A549 (cell line): ENCODE measurements at regions not wholly inside any gene's neighbourhood (a gene's known extent, or its start where the extent isn't known, plus 50 kb on each side); places are given as distances from the start of the nearest gene placed in this dataset.

Experiments used
- ATAC-seq, 2 experiments: fragments of 200-7000 bp in 1 of 2; fragments of >200 bp in 1 of 2; cut with Nextera tagmentation in 1 of 2; cut with Tn5 transposase in 1 of 2; 3 replicates each; pipeline versions ENCODE4 v1.8.0 to v1.9.1; 2018 to 2020; ENCODE audit warnings: mild to moderate bottlenecking in 1 of 2, moderate library complexity in 1 of 2
- CTCF ChIA-PET: fragments of 300-600 bp; sonication (Branson Sonifier 250); formaldehyde crosslinking; extraction: SDS; loops from one replicate; lab custom pipeline; 2021; ENCODE audit warnings: antibody characterized with exemption, inconsistent platforms; lab: Yijun Ruan, JAX
- POLR2A ChIA-PET: fragments of 350-600 bp; formaldehyde crosslinking; extraction: SDS; loops from one replicate; lab custom pipeline; 2021; ENCODE audit warnings: antibody characterized with exemption, inconsistent platforms; lab: Yijun Ruan, JAX
- DNase-seq, 2 experiments: peaks; one replicate each; pipeline versions ENCODE4 v3.0.0 to v3.0.0-alpha.2; 2011 to 2016; ENCODE audit warnings: low read depth in 1 of 2, low spot score in 1 of 2
- FAIRE-seq: peaks from 2 replicates; lab custom pipeline; 2011; peaks lifted over from hg19 to GRCh38; lab: Jason Lieb, UNC
- H3K27ac ChIP-seq, 2 experiments: fragments of >200 bp; sonication (Bioruptor Twin); formaldehyde crosslinking; 3 replicates each; pipeline ENCODE4 v1.5.1; 2016 to 2017
- H3K4me1 ChIP-seq: fragments of >200 bp; sonication (Bioruptor Twin); formaldehyde crosslinking; 3 replicates; pipeline ENCODE4 v1.6.1; 2016
- H3K4me2 ChIP-seq: fragments of >200 bp; sonication (Bioruptor Twin); formaldehyde crosslinking; 3 replicates; pipeline ENCODE4 v1.6.1; 2016
- H3K4me3 ChIP-seq: fragments of >200 bp; sonication (Bioruptor Twin); formaldehyde crosslinking; 3 replicates; pipeline ENCODE4 v1.5.1; 2016
- H3K9me3 ChIP-seq: fragments of >200 bp; sonication (Bioruptor Twin); formaldehyde crosslinking; 3 replicates; pipeline ENCODE4 v1.6.1; 2016
- BHLHE40 ChIP-seq: IDR thresholded peaks from 2 replicates; pipeline ENCODE4 v1.6.1; 2012; ENCODE audit warnings: low read depth, low read length, inconsistent platforms
- CHD4 ChIP-seq: fragments of 200-600 bp; sonication (generic); IDR thresholded peaks from 2 replicates; pipeline ENCODE4 v1.6.1; 2016; ENCODE audit warnings: antibody characterized with exemption, mild to moderate bottlenecking, borderline replicate concordance
- EHF ChIP-seq: fragments of 250-450 bp; sonication (Bioruptor Pico); IDR thresholded peaks from 2 replicates; pipeline ENCODE4 v1.5.0; 2020; ENCODE audit warnings: mild to moderate bottlenecking
- EP300 ChIP-seq, 2 experiments: fragments of >200 bp; sonication (Bioruptor Twin); formaldehyde crosslinking; IDR thresholded peaks; 2 replicates in 1 of 2; 3 replicates in 1 of 2; pipeline ENCODE4 v1.6.1; 2016 to 2017
- ESRRA ChIP-seq: fragments of 150-350 bp; IDR thresholded peaks from 2 replicates; pipeline ENCODE4 v1.6.1; 2014; ENCODE audit warnings: mild to moderate bottlenecking, low read length, borderline replicate concordance
- FOSB ChIP-seq: fragments of 250-450 bp; sonication (Bioruptor Pico); IDR thresholded peaks from 2 replicates; pipeline ENCODE4 v1.5.0; 2020; ENCODE audit warnings: mild to moderate bottlenecking, moderate library complexity
- FOSL2 ChIP-seq, 2 experiments: fragments of 450-650 bp in 1 of 2; fragments of >200 bp in 1 of 2; sonication (Bioruptor Twin) in 1 of 2; formaldehyde crosslinking; IDR thresholded peaks; 2 replicates each; pipeline versions ENCODE4 v1.5.0 to v1.6.1; 2016 to 2020; ENCODE audit warnings: mild to moderate bottlenecking in 1 of 2, moderate library complexity in 1 of 2
- HDAC2 ChIP-seq: fragments of 200-600 bp; sonication (generic); IDR thresholded peaks from 2 replicates; pipeline ENCODE4 v1.6.1; 2016
- HEYL ChIP-seq: fragments of 250-450 bp; sonication (Bioruptor Pico); IDR thresholded peaks from 2 replicates; pipeline ENCODE4 v1.8.0; 2021; ENCODE audit warnings: mild to moderate bottlenecking, moderate library complexity
- HOXA7 ChIP-seq: fragments of 250-450 bp; sonication (Bioruptor Pico); IDR thresholded peaks from 2 replicates; pipeline ENCODE4 v1.5.0; 2020; ENCODE audit warnings: mild to moderate bottlenecking, moderate library complexity
- HOXB5 ChIP-seq: fragments of 250-450 bp; sonication (Bioruptor Pico); IDR thresholded peaks from 2 replicates; pipeline ENCODE4 v1.5.0; 2020; ENCODE audit warnings: mild to moderate bottlenecking, moderate library complexity
- JUN ChIP-seq, 2 experiments: fragments of >200 bp; sonication (Bioruptor Twin); formaldehyde crosslinking; IDR thresholded peaks; 2 replicates in 1 of 2; 3 replicates in 1 of 2; pipeline ENCODE4 v1.6.1; 2016 to 2017
- JUNB ChIP-seq: fragments of >200 bp; sonication (Bioruptor Twin); formaldehyde crosslinking; IDR thresholded peaks from 2 replicates; pipeline ENCODE4 v1.6.1; 2016
- MAZ ChIP-seq: fragments of 150-350 bp; IDR thresholded peaks from 2 replicates; pipeline ENCODE4 v1.6.1; 2014; ENCODE audit warnings: antibody characterized with exemption, low read depth, low read length, borderline replicate concordance
- MYC ChIP-seq: IDR thresholded peaks from 2 replicates; pipeline ENCODE4 v1.6.1; 2012; ENCODE audit warnings: mild to moderate bottlenecking, inconsistent platforms, low read length, improper control_type of control experiment, borderline replicate concordance
- NPAS2 ChIP-seq: fragments of 250-450 bp; sonication (Bioruptor Pico); IDR thresholded peaks from 2 replicates; pipeline ENCODE4 v1.8.0; 2022; ENCODE audit warnings: mild to moderate bottlenecking, moderate library complexity, borderline replicate concordance
- RARB ChIP-seq: fragments of 250-450 bp; sonication (Bioruptor Pico); IDR thresholded peaks from 2 replicates; pipeline ENCODE4 v1.8.0; 2021; ENCODE audit warnings: mild to moderate bottlenecking, moderate library complexity
- RFX5 ChIP-seq: fragments of 450-650 bp; IDR thresholded peaks from 2 replicates; pipeline ENCODE4 v1.7.1; 2014; ENCODE audit warnings: antibody characterized with exemption, mild to moderate bottlenecking, moderate library complexity
- SMC3 ChIP-seq: fragments of >200 bp; sonication (Bioruptor Twin); formaldehyde crosslinking; IDR thresholded peaks from 3 replicates; pipeline ENCODE4 v1.6.1; 2018; ENCODE audit warnings: inconsistent platforms
- TP53 ChIP-seq: fragments of 250-450 bp; sonication (Bioruptor Pico); IDR thresholded peaks from 2 replicates; pipeline ENCODE4 v1.5.0; 2021; ENCODE audit warnings: mild to moderate bottlenecking, moderate library complexity
- ZNF302 ChIP-seq: fragments of 250-450 bp; sonication (Bioruptor Pico); IDR thresholded peaks from 2 replicates; pipeline ENCODE4 v1.9.0; 2021; ENCODE audit warnings: inconsistent platforms, mild to moderate bottlenecking, moderate library complexity
- WGBS: methylation state at CpG from one replicate; pipeline ENCODE4 v1.1.6; 2017; ENCODE audit errors: missing lambda C conversion rate; 5-methylcytosine and 5-hydroxymethylcytosine counted together
- TF ChIP-seq, protein P1 (sequence below): fragments of >200 bp; sonication (Bioruptor Twin); formaldehyde crosslinking; IDR thresholded peaks from 2 replicates; pipeline ENCODE4 v1.6.1; 2016
- TF ChIP-seq, protein P2 (sequence below): fragments of 250-450 bp; sonication (Bioruptor Pico); IDR thresholded peaks from 2 replicates; pipeline ENCODE4 v1.5.0; 2020; ENCODE audit warnings: low read depth, mild to moderate bottlenecking, moderate library complexity
- TF ChIP-seq, protein P3 (sequence below): fragments of 250-450 bp; sonication (Bioruptor Pico); IDR thresholded peaks from 2 replicates; pipeline ENCODE4 v1.5.0; 2021; ENCODE audit warnings: mild to moderate bottlenecking, moderate library complexity, borderline replicate concordance
- TF ChIP-seq, protein P4 (sequence below): fragments of >200 bp; sonication (Bioruptor Twin); formaldehyde crosslinking; IDR thresholded peaks from 3 replicates; pipeline ENCODE4 v1.6.1; 2016

DNA sequence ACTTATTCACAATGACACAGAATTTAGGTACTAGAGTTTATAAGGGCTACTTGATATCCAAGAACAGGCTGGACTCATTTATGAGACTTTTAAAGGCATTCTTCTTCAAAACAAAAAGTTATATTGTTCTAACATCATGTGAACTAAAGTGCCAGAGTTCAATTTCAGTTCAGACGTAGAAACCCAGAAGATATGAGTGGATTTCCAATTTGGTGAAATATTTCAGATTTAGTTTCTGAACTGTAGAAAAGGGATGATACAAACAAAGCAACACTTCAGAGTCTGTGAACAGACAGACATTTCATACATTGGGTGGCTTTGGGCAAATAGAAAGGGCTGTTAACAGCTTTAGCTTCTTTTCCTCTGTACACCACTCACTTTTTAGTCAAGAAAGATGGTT lies 384.0 kb downstream of the NR2F1-AS1 start:
- ChIA-PET CTCF (no interaction called here), POLR2A (no interaction called here)
- TF ChIP-seq, protein P1, sequence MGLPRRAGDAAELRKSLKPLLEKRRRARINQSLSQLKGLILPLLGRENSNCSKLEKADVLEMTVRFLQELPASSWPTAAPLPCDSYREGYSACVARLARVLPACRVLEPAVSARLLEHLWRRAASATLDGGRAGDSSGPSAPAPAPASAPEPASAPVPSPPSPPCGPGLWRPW, result no peak
- FAIRE-seq, result no peak
- Histone ChIP-seq H3K4me2 (no peak overlapping the region), H3K4me1 (peaks cover 25% of the 10 kb centered on the region), H3K4me3 (no peak overlapping the region), H3K27ac (no peak overlapping the region), H3K9me3 (no peaks in the 10 kb centered on the region)
- WGBS, result 85% methylated on average over 1 of the region's 1 CpG
- no peak for ATAC-seq
- DNase-seq, result no peak

DNA sequence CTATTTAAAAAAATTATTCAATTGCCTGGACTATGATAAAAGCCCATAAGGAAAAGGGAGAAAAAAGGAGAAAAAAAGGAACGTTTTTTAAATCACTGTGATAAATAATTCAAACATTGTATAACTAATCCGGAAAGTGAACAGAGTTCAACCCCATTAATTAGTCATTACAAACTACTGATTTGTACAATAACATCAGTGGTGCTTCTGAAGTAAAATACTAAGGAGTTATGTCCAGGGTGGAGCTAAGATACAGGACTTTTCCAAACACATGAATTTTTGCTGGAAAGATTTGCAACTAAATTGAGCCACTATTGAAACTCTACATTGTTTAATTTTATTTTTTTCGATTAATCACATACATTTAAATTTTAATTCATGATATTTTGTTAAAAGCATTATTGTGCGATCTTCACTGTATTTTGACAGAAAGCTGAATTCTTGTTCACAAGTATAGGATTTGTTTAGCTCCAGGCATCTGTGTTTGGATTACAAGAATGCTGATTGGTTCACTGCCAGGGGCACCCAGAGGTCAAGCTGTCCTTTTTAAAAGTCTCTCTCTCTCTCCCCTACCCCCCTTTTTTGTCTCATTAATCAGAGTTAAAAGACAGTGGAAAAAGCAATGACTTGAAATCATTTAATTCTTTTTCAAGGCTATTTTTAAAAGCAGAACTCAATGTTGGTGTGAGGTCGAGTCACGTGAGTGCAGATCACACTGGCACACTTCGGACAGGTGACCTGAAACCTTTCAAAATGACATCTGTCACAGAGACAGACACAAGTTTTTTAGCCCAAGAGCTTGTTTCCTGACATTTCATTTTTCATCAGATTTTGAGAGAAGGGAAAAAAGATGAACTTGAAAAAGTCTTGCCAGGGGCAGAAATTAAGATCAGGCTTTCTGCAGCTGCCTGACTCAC lies 387.3 kb downstream of the NR2F1-AS1 start:
- H3K27ac ChIP-seq, result peak overlapping the region in 1 of 2 experiments; percentile 36; a peak in 3 of 6 replicates
- H3K4me3 ChIP-seq, result no peak overlapping the region
- TF ChIP-seq HDAC2 (no peak), HOXB5 (CRISPR knock-in tag) (no peak), HOXA7 (CRISPR knock-in tag) (no peak), EHF (CRISPR knock-in tag) (no peak), JUN (IDR thresholded peaks at IDR 0.05) (no peak), FOSL2 (IDR thresholded peaks at IDR 0.05) (no peak), FOSL2 (CRISPR knock-in tag; IDR thresholded peaks at IDR 0.05) (no peak), TP53 (CRISPR knock-in tag) (no peak), FOSB (no peak)
- TF ChIP-seq, protein P1, result no peak
- H3K4me2 ChIP-seq, result peak overlapping the region; percentile 54; the same call in 2 of the 3 replicates
- FAIRE-seq (no peak), DNase-seq (no peak), ATAC-seq (no peak)
- WGBS, result 69% methylated on average over 7 of the region's 7 CpGs
- H3K4me1 ChIP-seq, result peaks cover 51% of the 10 kb centered on the region
- POLR2A ChIA-PET, result interaction anchor here (0.5 to 0.6 kb wide), 2 partner anchors 389 to 392 kb away, joined by 3 to 6 read pairs; no protein-coding TSS in a partner anchor
- CTCF ChIA-PET, result no interaction called here
- H3K9me3 ChIP-seq, result no peaks in the 10 kb centered on the region

DNA sequence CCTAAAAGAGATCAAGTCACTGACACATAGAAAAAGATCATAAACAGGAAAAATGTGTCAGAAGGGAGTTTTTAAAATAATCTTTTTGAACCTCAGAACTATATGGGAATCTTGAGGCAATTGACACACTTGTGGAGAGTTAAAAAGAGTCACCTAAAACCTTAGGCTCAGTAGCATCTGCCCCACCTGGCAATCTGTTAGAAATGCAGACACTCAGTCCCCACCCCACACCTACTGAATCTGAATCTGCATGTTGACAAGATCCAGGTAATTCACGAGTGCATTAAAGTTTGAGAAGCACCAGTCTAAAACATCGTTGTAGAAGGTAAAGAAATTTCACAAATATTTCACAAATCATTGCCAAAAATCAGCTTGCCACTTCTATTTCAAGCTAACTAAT lies 388.3 kb downstream of the NR2F1-AS1 start:
- peak overlapping the region; percentile 54 for H3K4me2 ChIP-seq
- no peak for TF ChIP-seq ZNF302 (CRISPR knock-in tag)
- TF ChIP-seq EP300 (IDR thresholded peaks at IDR 0.05), result no peak
- no peak for TF ChIP-seq ESRRA
- TF ChIP-seq MYC, result no peak
- TF ChIP-seq, protein P2, sequence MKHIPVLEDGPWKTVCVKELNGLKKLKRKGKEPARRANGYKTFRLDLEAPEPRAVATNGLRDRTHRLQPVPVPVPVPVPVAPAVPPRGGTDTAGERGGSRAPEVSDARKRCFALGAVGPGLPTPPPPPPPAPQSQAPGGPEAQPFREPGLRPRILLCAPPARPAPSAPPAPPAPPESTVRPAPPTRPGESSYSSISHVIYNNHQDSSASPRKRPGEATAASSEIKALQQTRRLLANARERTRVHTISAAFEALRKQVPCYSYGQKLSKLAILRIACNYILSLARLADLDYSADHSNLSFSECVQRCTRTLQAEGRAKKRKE (CRISPR knock-in tag), result no peak
- no peak for TF ChIP-seq BHLHE40
- TF ChIP-seq, protein P3, sequence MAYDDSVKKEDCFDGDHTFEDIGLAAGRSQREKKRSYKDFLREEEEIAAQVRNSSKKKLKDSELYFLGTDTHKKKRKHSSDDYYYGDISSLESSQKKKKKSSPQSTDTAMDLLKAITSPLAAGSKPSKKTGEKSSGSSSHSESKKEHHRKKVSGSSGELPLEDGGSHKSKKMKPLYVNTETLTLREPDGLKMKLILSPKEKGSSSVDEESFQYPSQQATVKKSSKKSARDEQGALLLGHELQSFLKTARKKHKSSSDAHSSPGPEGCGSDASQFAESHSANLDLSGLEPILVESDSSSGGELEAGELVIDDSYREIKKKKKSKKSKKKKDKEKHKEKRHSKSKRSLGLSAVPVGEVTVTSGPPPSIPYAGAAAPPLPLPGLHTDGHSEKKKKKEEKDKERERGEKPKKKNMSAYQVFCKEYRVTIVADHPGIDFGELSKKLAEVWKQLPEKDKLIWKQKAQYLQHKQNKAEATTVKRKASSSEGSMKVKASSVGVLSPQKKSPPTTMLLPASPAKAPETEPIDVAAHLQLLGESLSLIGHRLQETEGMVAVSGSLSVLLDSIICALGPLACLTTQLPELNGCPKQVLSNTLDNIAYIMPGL (CRISPR knock-in tag), result no peak
- no peak for TF ChIP-seq TP53 (CRISPR knock-in tag)
- TF ChIP-seq MAZ, result no peak
- TF ChIP-seq RFX5, result no peak
- no peak for TF ChIP-seq JUNB
- TF ChIP-seq, protein P4, sequence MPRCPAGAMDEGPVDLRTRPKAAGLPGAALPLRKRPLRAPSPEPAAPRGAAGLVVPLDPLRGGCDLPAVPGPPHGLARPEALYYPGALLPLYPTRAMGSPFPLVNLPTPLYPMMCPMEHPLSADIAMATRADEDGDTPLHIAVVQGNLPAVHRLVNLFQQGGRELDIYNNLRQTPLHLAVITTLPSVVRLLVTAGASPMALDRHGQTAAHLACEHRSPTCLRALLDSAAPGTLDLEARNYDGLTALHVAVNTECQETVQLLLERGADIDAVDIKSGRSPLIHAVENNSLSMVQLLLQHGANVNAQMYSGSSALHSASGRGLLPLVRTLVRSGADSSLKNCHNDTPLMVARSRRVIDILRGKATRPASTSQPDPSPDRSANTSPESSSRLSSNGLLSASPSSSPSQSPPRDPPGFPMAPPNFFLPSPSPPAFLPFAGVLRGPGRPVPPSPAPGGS, result no peak
- TF ChIP-seq HEYL (CRISPR knock-in tag), result no peak
- no peak for TF ChIP-seq RARB
- TF ChIP-seq CHD4, result no peak
- TF ChIP-seq HOXA7 (CRISPR knock-in tag), result no peak
- TF ChIP-seq SMC3, result no peak
- TF ChIP-seq EHF (CRISPR knock-in tag), result no peak
- no peak for TF ChIP-seq NPAS2
- no peaks in the 10 kb centered on the region for H3K9me3 ChIP-seq
- CTCF ChIA-PET, result no interaction called here
- DNase-seq (no peak), ATAC-seq (no peak), FAIRE-seq (no peak)
- 74% methylated on average over 2 of the region's 2 CpGs for WGBS
- H3K27ac ChIP-seq, result peak overlapping the region; percentile 4 to 61; a peak in 5 of 6 replicates
- no peak overlapping the region for H3K4me3 ChIP-seq
- peaks cover 51% of the 10 kb centered on the region for H3K4me1 ChIP-seq
- POLR2A ChIA-PET, result interaction anchor here (0.9 kb wide), 1 partner anchor 392 kb away, joined by 5 read pairs; no protein-coding TSS in a partner anchor
